ENCODE measurements at regions not wholly inside any gene's neighbourhood (a gene's known extent, or its start where the extent isn't known, plus 50 kb on each side); places are given as distances from the start of the nearest gene placed in this dataset.

DNA sequence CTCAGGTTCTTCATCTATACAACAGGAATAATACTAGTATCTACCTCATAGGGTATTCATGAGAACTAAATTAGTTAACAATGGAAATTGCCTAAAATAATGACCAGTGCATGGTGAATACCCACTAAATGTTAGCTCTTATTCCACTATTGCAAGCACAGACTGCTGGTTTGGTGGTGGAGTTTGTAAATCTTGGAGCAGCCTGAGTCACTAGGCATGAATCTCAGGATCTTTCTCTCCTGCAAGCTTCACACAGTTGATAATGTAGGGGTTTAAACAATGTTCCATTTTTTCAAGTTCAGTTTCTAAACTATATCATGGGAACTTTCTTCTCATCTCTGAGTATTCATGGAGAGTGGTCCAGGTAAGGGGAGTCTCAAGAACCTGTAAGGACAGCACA is 84.0 kb downstream of the OSR1 start:
- H3K4me2 ChIP-seq (ENCODE audit: low read depth, low read length, poor library complexity, severe bottlenecking) = no peak overlapping the region
- no peak overlapping the region for H3K4me3 ChIP-seq (ENCODE audit: low read length, poor library complexity, severe bottlenecking)
- H3K4me1 ChIP-seq (ENCODE audit: insufficient read depth, low read length, poor library complexity, severe bottlenecking) = no peaks in the 10 kb centered on the region
- no peaks in the 10 kb centered on the region for H3K36me3 ChIP-seq (ENCODE audit: insufficient read depth, low read length)
- H3K9ac ChIP-seq (ENCODE audit: low read depth, low read length, poor library complexity, severe bottlenecking) = no peak overlapping the region
- no peaks in the 10 kb centered on the region for H3K9me3 ChIP-seq (ENCODE audit: insufficient read depth, low read depth, low read length)
- H3K79me2 ChIP-seq (ENCODE audit: insufficient read depth, low read length) = no peaks in the 10 kb centered on the region
- H3K27me3 ChIP-seq (ENCODE audit: insufficient read depth, low read length, poor library complexity, severe bottlenecking) = no peaks in the 10 kb centered on the region
- H3F3A ChIP-seq (ENCODE audit: low read depth) = no peaks in the 10 kb centered on the region
- H4K20me1 ChIP-seq (ENCODE audit: insufficient read depth, low read length, poor library complexity, severe bottlenecking) = no peaks in the 10 kb centered on the region
- no peaks in the 10 kb centered on the region for H3K9me2 ChIP-seq (replicated peaks; ENCODE audit: low read depth, low read length)
- no peak overlapping the region for H2AFZ ChIP-seq (ENCODE audit: low read length)
- TF ChIP-seq, protein P1, sequence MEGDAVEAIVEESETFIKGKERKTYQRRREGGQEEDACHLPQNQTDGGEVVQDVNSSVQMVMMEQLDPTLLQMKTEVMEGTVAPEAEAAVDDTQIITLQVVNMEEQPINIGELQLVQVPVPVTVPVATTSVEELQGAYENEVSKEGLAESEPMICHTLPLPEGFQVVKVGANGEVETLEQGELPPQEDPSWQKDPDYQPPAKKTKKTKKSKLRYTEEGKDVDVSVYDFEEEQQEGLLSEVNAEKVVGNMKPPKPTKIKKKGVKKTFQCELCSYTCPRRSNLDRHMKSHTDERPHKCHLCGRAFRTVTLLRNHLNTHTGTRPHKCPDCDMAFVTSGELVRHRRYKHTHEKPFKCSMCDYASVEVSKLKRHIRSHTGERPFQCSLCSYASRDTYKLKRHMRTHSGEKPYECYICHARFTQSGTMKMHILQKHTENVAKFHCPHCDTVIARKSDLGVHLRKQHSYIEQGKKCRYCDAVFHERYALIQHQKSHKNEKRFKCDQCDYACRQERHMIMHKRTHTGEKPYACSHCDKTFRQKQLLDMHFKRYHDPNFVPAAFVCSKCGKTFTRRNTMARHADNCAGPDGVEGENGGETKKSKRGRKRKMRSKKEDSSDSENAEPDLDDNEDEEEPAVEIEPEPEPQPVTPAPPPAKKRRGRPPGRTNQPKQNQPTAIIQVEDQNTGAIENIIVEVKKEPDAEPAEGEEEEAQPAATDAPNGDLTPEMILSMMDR (conservative IDR thresholded peaks at IDR 0.05; ENCODE audit: low read length) = no peak
- TF ChIP-seq EZH2phosphoT487 (IDR thresholded peaks at IDR 0.05; ENCODE audit: borderline replicate concordance) = no peak

DNA sequence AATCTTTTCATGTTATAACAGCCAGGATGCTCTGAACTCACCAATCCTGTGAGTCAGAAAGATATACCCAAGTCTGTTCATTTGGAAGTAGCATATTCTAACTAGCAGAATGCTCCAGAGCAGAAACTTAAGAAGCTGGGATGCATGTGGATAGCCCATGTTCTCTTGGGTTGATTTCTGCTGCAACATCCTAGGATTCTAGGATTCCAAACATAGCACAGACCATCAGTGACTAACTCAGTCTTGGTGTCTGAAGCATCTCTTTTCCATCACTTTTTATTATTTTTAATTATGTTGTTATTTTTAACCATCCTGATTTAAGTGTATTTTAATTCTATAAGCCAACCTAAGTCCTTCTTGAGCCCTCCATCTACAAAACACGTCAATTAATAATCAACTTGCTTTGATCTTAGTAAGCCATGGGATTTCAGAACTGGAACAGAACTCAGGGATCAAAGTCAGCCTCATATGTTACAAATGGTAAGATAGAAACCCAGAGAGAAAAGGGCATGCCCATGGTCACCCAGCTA is 85.4 kb downstream of the OSR1 start:
- Histone ChIP-seq H4K20me1 (ENCODE audit: insufficient read depth, low read length, poor library complexity, severe bottlenecking) (no peaks in the 10 kb centered on the region), H3K9ac (ENCODE audit: low read depth, low read length, poor library complexity, severe bottlenecking) (no peak overlapping the region), H3K9me3 (ENCODE audit: insufficient read depth, low read depth, low read length) (no peaks in the 10 kb centered on the region), H3K4me1 (ENCODE audit: insufficient read depth, low read length, poor library complexity, severe bottlenecking) (no peaks in the 10 kb centered on the region), H3F3A (ENCODE audit: low read depth) (no peaks in the 10 kb centered on the region), H2AFZ (ENCODE audit: low read length) (no peak overlapping the region), H3K4me3 (ENCODE audit: low read length, poor library complexity, severe bottlenecking) (no peak overlapping the region), H3K36me3 (ENCODE audit: insufficient read depth, low read length) (no peaks in the 10 kb centered on the region), H3K27me3 (ENCODE audit: insufficient read depth, low read length, poor library complexity, severe bottlenecking) (no peaks in the 10 kb centered on the region), H3K79me2 (ENCODE audit: insufficient read depth, low read length) (no peaks in the 10 kb centered on the region), H3K4me2 (ENCODE audit: low read depth, low read length, poor library complexity, severe bottlenecking) (no peak overlapping the region), H3K9me2 (replicated peaks; ENCODE audit: low read depth, low read length) (no peaks in the 10 kb centered on the region)
- TF ChIP-seq EZH2phosphoT487 (IDR thresholded peaks at IDR 0.05; ENCODE audit: borderline replicate concordance) = no peak
- TF ChIP-seq, protein P1 (conservative IDR thresholded peaks at IDR 0.05; ENCODE audit: low read length) = no peak

DNA sequence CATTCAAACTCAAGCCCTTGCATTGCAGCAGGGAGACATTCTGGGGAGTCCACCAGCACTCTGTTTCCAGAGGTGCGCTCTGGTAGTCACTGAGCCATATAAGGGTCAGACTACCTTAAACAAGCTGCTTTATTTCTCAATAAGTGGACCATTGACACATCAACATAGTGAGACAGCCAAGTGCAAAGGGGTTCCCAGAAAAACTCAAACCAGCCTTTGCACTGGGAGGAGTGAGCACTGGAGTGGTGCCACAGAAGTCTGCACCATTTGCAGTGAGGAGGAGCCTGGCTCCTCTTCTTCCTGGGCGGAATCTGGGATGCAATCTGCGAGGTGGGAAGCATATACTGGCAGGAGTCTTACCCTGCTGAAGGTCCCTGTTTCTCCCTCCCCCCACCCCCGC is 86.4 kb downstream of the OSR1 start:
- Histone ChIP-seq H3K79me2 (ENCODE audit: insufficient read depth, low read length) (no peaks in the 10 kb centered on the region), H3K4me1 (ENCODE audit: insufficient read depth, low read length, poor library complexity, severe bottlenecking) (no peaks in the 10 kb centered on the region), H3F3A (ENCODE audit: low read depth) (no peaks in the 10 kb centered on the region), H3K9me2 (replicated peaks; ENCODE audit: low read depth, low read length) (no peaks in the 10 kb centered on the region), H4K20me1 (ENCODE audit: insufficient read depth, low read length, poor library complexity, severe bottlenecking) (no peaks in the 10 kb centered on the region), H3K27me3 (ENCODE audit: insufficient read depth, low read length, poor library complexity, severe bottlenecking) (no peaks in the 10 kb centered on the region), H3K36me3 (ENCODE audit: insufficient read depth, low read length) (no peaks in the 10 kb centered on the region), H3K4me2 (ENCODE audit: low read depth, low read length, poor library complexity, severe bottlenecking) (no peak overlapping the region), H3K4me3 (ENCODE audit: low read length, poor library complexity, severe bottlenecking) (no peak overlapping the region), H3K9me3 (ENCODE audit: insufficient read depth, low read depth, low read length) (no peaks in the 10 kb centered on the region), H3K9ac (ENCODE audit: low read depth, low read length, poor library complexity, severe bottlenecking) (no peak overlapping the region), H2AFZ (ENCODE audit: low read length) (no peak overlapping the region)
- TF ChIP-seq, protein P1 (conservative IDR thresholded peaks at IDR 0.05; ENCODE audit: low read length) = no peak
- TF ChIP-seq EZH2phosphoT487 (IDR thresholded peaks at IDR 0.05; ENCODE audit: borderline replicate concordance) = no peak

Measured in Loucy (cell line).